ENCODE measurements at regions not wholly inside any gene's neighbourhood (a gene's known extent, or its start where the extent isn't known, plus 50 kb on each side); places are given as distances from the start of the nearest gene placed in this dataset.

GRCh38 chr18:47627030-47627429 is 303.4 kb downstream of the SMAD2 start:
- Histone ChIP-seq H2AK5ac (ENCODE audit: low read depth, low read length) (no peak overlapping the region), H3K9me3 (ENCODE audit: control insufficient read depth, insufficient read depth, low read length) (no peaks in the 10 kb centered on the region), H3K4me3 (ENCODE audit: insufficient read depth, low read depth, low read length) (no peak overlapping the region), H3K9ac (ENCODE audit: low read depth, low read length) (no peak overlapping the region), H2AK9ac (replicated peaks; ENCODE audit: low read depth, low read length, poor library complexity) (no peak overlapping the region), H3K36me3 (ENCODE audit: control insufficient read depth, insufficient read depth, low read length) (no peaks in the 10 kb centered on the region), H3K27ac (ENCODE audit: insufficient read depth, low read length) (no peak overlapping the region), H3K56ac (ENCODE audit: extremely low read depth, insufficient read depth, low read length) (no peak overlapping the region), H3K4me2 (ENCODE audit: low read depth, low read length) (no peak overlapping the region), H4K8ac (ENCODE audit: low read depth in 2 of 2, low read length in 2 of 2) (no peak overlapping the region), H3K18ac (ENCODE audit: low read depth, low read length) (no peak overlapping the region), H3K9me1 (ENCODE audit: insufficient read depth, low read length) (no peaks in the 10 kb centered on the region), H2BK20ac (ENCODE audit: low read depth, low read length) (no peak overlapping the region), H4K20me1 (ENCODE audit: insufficient read depth, low read length) (no peaks in the 10 kb centered on the region), H3K4ac (ENCODE audit: low read depth, low read length) (no peak overlapping the region), H2BK5ac (ENCODE audit: low read depth, low read length, poor library complexity, severe bottlenecking) (no peak overlapping the region), H3K23ac (ENCODE audit: low read depth, low read length) (no peak overlapping the region), H4K91ac (ENCODE audit: insufficient read depth, low read depth, low read length) (no peak overlapping the region), H2AFZ (replicated peaks; ENCODE audit: low read length, poor library complexity) (no peak overlapping the region), H3K14ac (replicated peaks; ENCODE audit: low read depth, low read length) (no peak overlapping the region), H3K27me3 (ENCODE audit: control insufficient read depth, insufficient read depth, low read length) (no peaks in the 10 kb centered on the region), H3K4me1 (ENCODE audit: control insufficient read depth, insufficient read depth, low read length) (no peaks in the 10 kb centered on the region), H2BK120ac (ENCODE audit: low read depth, low read length) (no peak overlapping the region), H4K5ac (ENCODE audit: low read depth, low read length) (no peak overlapping the region), H3K79me1 (ENCODE audit: low read depth in 1 of 2, low read length in 2 of 2) (no peaks in the 10 kb centered on the region), H2BK15ac (ENCODE audit: low read depth, low read length) (no peak overlapping the region)
- no TSS peak for BruUV-seq (replicated peaks)
- DNase-seq (no peak), ATAC-seq (ENCODE audit: low read depth) (no peak)
- ChIA-PET CTCF (no interaction called here), POLR2A (ENCODE audit: unreplicated experiment) (no interaction called here)
- intact Hi-C loops (cut with micrococcal nuclease) = no loop called here
- in situ Hi-C loops (cut with MboI; ENCODE audit: low sequenced_read_pairs) = no loop called here
- dilution Hi-C loops (cut with HindIII; ENCODE audit: low sequenced_read_pairs, unreplicated experiment) = no loop called here
- no CpG with 5 or more reads among the region's 3 CpGs for WGBS, 2 experiments (ENCODE audit: extremely low coverage in 2 of 2, insufficient read length in 1 of 2)
- TF ChIP-seq MAFK (IDR thresholded peaks at IDR 0.05; ENCODE audit: low read depth, low read length) = no peak
- no peak for TF ChIP-seq CHD1 (IDR thresholded peaks at IDR 0.05; ENCODE audit: low read depth, low read length)
- TF ChIP-seq BHLHE40 (IDR thresholded peaks at IDR 0.05; ENCODE audit: low read depth, low read length) = no peak
- no peak for TF ChIP-seq NFE2L2 (IDR thresholded peaks at IDR 0.05; ENCODE audit: low read depth, low read length)
- no peak for TF ChIP-seq USF2 (IDR thresholded peaks at IDR 0.05; ENCODE audit: low read depth, low read length)
- no peak for TF ChIP-seq CTCF (conservative IDR thresholded peaks at IDR 0.05; ENCODE audit: low read depth, low read length)
- TF ChIP-seq RAD21 (IDR thresholded peaks at IDR 0.05; ENCODE audit: low read length) = no peak
- no peak for TF ChIP-seq POLR2A (IDR thresholded peaks at IDR 0.05; ENCODE audit: low read depth, low read length)
- TF ChIP-seq RFX5 (IDR thresholded peaks at IDR 0.05; ENCODE audit: low read depth, low read length) = no peak
- TF ChIP-seq ELK1 (IDR thresholded peaks at IDR 0.05; ENCODE audit: borderline replicate concordance, low read depth, low read length) = no peak
- TF ChIP-seq SMC3 (IDR thresholded peaks at IDR 0.05; ENCODE audit: low read depth, low read length) = no peak
- TF ChIP-seq CEBPB (IDR thresholded peaks at IDR 0.05; ENCODE audit: low read depth, low read length) = no peak
- no peak for TF ChIP-seq RCOR1 (IDR thresholded peaks at IDR 0.05; ENCODE audit: insufficient replicate concordance, low read length)
- no peak for TF ChIP-seq MAZ (IDR thresholded peaks at IDR 0.05; ENCODE audit: borderline replicate concordance, low read depth, low read length)
- no peak for TF ChIP-seq FOS (IDR thresholded peaks at IDR 0.05; ENCODE audit: low read depth, low read length)
- TF ChIP-seq MXI1 (IDR thresholded peaks at IDR 0.05; ENCODE audit: borderline replicate concordance, low read depth, low read length) = no peak
